ENCODE measurements at regions not wholly inside any gene's neighbourhood (a gene's known extent, or its start where the extent isn't known, plus 50 kb on each side); places are given as distances from the start of the nearest gene placed in this dataset.

DNA sequence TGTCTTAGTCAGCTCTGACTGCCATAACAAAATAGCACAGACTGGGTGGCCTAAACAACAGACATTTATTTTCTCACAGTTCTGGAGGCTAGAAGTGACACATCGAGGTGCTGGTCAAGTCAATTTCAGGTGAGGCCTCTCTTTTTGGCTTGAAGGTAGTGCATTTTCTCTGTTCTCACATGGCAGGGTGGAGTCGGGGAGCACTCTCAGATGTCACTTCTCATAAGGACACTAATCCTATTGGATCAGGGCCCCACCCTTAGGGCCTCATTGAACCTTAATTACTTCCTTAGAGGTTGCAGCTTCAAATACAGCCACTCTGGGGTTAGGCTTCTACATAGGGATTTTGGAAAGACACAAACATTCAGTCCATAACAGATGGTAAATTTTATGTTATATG, 161.6 kb downstream of the PFKFB3 start:
- Histone ChIP-seq H3K27me3 (ENCODE audit: control insufficient read depth, insufficient read depth, low read length) (no peaks in the 10 kb centered on the region), H3K27ac (ENCODE audit: low read depth in 2 of 2, low read length in 2 of 2) (peak overlapping the region in 1 of 2 donors; percentile 54), H3K36me3 (ENCODE audit: control insufficient read depth in 2 of 3, insufficient read depth in 3 of 3, low read length in 3 of 3) (no peaks in the 10 kb centered on the region), H3K4me3 (ENCODE audit: low read length in 3 of 3) (no peak overlapping the region), H3K9ac (ENCODE audit: low read length in 3 of 3) (no peak overlapping the region), H3K4me1 (ENCODE audit: control insufficient read depth in 2 of 3, insufficient read depth in 2 of 3, low read depth in 1 of 3, low read length in 3 of 3) (no peaks in the 10 kb centered on the region), H3K9me3 (ENCODE audit: control insufficient read depth in 2 of 3, insufficient read depth in 1 of 3, low read length in 3 of 3) (peaks cover 0 to 4% (median 2%) of the 10 kb centered on the region in 3 donors)
- FAIRE-seq (no peak), DNase-seq (no peak)
- intact Hi-C loops (cut with DNase I) = no loop called here
- TF ChIP-seq, protein P1, sequence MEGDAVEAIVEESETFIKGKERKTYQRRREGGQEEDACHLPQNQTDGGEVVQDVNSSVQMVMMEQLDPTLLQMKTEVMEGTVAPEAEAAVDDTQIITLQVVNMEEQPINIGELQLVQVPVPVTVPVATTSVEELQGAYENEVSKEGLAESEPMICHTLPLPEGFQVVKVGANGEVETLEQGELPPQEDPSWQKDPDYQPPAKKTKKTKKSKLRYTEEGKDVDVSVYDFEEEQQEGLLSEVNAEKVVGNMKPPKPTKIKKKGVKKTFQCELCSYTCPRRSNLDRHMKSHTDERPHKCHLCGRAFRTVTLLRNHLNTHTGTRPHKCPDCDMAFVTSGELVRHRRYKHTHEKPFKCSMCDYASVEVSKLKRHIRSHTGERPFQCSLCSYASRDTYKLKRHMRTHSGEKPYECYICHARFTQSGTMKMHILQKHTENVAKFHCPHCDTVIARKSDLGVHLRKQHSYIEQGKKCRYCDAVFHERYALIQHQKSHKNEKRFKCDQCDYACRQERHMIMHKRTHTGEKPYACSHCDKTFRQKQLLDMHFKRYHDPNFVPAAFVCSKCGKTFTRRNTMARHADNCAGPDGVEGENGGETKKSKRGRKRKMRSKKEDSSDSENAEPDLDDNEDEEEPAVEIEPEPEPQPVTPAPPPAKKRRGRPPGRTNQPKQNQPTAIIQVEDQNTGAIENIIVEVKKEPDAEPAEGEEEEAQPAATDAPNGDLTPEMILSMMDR (IDR thresholded peaks at IDR 0.05; ENCODE audit: borderline replicate concordance, extremely low read depth, insufficient read depth) = no peak

DNA sequence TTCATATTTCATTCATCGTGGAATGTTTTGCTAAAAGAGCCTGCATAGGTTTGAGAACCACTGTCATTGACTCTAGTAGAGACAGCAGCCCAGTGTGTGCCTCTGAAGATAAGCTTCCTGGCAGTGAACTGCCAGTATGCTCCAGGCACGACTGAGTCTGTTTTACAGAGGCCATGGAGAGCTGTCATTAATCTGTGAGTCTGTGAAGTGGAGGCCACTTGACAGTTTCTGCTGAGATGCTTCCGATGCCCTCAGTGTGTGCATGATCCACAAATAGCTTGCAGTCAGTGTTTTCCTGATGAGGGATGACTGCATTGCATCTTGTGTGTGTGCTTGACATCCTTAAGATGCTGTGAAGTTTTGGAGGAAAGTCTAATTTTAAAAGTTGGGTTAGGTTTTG, 162.2 kb downstream of the PFKFB3 start:
- intact Hi-C loops (cut with DNase I) = no loop called here
- FAIRE-seq = no peak
- Histone ChIP-seq H3K27me3 (ENCODE audit: control insufficient read depth, insufficient read depth, low read length) (no peaks in the 10 kb centered on the region), H3K9ac (ENCODE audit: low read length in 3 of 3) (no peak overlapping the region), H3K27ac (ENCODE audit: low read depth in 2 of 2, low read length in 2 of 2) (no peak overlapping the region), H3K9me3 (ENCODE audit: control insufficient read depth in 2 of 3, insufficient read depth in 1 of 3, low read length in 3 of 3) (peaks cover 0 to 4% (median 2%) of the 10 kb centered on the region in 3 donors), H3K36me3 (ENCODE audit: control insufficient read depth in 2 of 3, insufficient read depth in 3 of 3, low read length in 3 of 3) (no peaks in the 10 kb centered on the region), H3K4me3 (ENCODE audit: low read length in 3 of 3) (no peak overlapping the region), H3K4me1 (ENCODE audit: control insufficient read depth in 2 of 3, insufficient read depth in 2 of 3, low read depth in 1 of 3, low read length in 3 of 3) (no peaks in the 10 kb centered on the region)
- DNase-seq = no peak
- TF ChIP-seq, protein P1 (IDR thresholded peaks at IDR 0.05; ENCODE audit: borderline replicate concordance, extremely low read depth, insufficient read depth) = no peak

DNA sequence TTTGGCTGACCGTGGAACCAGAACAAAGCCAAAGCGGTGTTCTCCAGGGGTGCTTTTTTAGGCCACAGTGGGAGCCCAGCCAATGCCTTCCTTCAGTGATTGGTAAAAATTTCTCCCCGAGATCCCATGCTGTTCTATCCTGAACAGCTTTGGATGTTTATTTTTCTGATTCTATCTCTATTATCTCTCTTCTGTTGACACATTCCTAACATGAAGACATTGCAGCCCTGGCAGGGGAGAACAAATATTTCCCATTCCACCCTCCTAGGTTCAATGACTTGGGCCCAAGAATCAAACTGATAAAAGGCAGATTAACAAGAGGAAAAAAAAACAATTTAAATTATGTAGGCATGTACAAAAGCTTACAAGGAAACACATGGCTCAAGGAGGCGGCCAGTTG, 162.7 kb downstream of the PFKFB3 start:
- FAIRE-seq (no peak), DNase-seq (no peak)
- Histone ChIP-seq H3K9me3 (ENCODE audit: control insufficient read depth in 2 of 3, insufficient read depth in 1 of 3, low read length in 3 of 3) (peaks cover 0 to 4% (median 2%) of the 10 kb centered on the region in 3 donors), H3K4me3 (ENCODE audit: low read length in 3 of 3) (no peak overlapping the region), H3K27ac (ENCODE audit: low read depth in 2 of 2, low read length in 2 of 2) (no peak overlapping the region), H3K27me3 (ENCODE audit: control insufficient read depth, insufficient read depth, low read length) (no peaks in the 10 kb centered on the region), H3K4me1 (ENCODE audit: control insufficient read depth in 2 of 3, insufficient read depth in 2 of 3, low read depth in 1 of 3, low read length in 3 of 3) (no peaks in the 10 kb centered on the region), H3K9ac (ENCODE audit: low read length in 3 of 3) (no peak overlapping the region), H3K36me3 (ENCODE audit: control insufficient read depth in 2 of 3, insufficient read depth in 3 of 3, low read length in 3 of 3) (no peaks in the 10 kb centered on the region)
- TF ChIP-seq, protein P1 (IDR thresholded peaks at IDR 0.05; ENCODE audit: borderline replicate concordance, extremely low read depth, insufficient read depth) = no peak
- intact Hi-C loops (cut with DNase I) = no loop called here

Measured in kidney (tissue), 13 donors.